ENCODE measurements at regions not wholly inside any gene's neighbourhood (a gene's known extent, or its start where the extent isn't known, plus 50 kb on each side); places are given as distances from the start of the nearest gene placed in this dataset.

DNA sequence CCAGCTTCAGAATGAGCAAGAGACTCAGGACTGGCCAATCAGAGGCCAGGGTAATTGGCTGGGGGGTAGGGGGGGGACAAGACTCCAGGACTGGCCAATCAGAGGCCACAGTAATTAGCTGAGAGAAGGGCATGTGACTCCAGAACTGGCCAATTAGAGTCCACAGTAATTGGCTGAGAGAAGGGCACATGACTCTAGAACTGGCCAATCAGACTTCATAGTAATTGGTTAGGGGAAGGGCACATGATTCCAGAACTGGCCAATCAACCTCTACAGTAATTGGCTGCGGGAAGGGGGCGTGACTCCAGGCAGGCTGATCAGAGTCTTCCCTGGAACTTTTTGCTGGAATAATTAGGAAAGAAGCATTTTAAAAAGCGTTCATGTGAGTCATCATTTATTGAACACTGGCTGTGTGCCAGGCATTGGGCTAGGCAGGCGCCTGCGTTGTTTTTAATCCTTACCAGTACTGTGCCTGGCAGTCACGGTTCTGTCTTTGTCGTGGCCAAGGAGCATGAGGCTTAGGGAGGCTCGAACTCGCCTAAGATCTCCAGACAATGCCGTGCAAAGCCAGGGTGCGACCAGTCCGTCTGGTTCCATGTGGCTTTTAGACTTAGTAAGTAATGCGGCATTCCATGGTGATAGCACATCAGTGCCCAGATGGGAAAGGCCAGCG, 508.1 kb downstream of the TBC1D22A start:
- no peak overlapping the region for H3K27ac ChIP-seq
- no peak overlapping the region for H3K4me3 ChIP-seq
- no peaks in the 10 kb centered on the region for H3K4me1 ChIP-seq
- H3K27me3 ChIP-seq, result no peaks in the 10 kb centered on the region
- no peak for DNase-seq (ENCODE audit: low spot score)
- H3K36me3 ChIP-seq, result no peaks in the 10 kb centered on the region
- H3K9me3 ChIP-seq, result peaks cover 0 to 6% of the 10 kb centered on the region in 2 donors
- TF ChIP-seq, protein P1, sequence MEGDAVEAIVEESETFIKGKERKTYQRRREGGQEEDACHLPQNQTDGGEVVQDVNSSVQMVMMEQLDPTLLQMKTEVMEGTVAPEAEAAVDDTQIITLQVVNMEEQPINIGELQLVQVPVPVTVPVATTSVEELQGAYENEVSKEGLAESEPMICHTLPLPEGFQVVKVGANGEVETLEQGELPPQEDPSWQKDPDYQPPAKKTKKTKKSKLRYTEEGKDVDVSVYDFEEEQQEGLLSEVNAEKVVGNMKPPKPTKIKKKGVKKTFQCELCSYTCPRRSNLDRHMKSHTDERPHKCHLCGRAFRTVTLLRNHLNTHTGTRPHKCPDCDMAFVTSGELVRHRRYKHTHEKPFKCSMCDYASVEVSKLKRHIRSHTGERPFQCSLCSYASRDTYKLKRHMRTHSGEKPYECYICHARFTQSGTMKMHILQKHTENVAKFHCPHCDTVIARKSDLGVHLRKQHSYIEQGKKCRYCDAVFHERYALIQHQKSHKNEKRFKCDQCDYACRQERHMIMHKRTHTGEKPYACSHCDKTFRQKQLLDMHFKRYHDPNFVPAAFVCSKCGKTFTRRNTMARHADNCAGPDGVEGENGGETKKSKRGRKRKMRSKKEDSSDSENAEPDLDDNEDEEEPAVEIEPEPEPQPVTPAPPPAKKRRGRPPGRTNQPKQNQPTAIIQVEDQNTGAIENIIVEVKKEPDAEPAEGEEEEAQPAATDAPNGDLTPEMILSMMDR (IDR thresholded peaks at IDR 0.05), result no peak

DNA sequence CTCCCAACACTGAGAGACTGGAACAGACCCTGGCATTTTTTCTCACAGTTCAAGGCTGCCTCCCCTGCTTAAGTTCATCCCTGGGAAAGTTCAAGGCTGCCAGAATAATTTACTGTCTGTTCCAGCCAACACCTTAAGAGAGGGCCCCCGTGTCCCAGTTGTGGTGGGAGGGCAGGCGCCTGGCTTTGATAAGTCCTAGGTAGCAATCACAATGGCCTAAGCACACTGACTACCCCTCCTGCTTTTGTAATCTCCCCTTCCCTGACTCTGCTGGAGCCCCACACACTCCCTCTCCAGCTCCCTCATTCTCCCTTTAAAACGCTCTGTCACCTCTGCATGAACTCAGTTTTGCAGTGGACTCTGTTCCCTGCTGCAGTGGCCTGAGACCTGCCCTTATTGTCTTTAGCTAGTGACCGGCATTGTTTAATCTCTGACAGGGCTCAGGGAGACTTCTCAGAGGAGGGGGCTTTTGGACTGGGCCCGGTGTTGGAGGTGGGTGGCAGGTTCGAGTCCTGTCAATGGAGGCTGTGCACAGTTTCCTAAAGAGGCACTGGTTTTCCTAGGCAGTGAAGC, 507.2 kb downstream of the TBC1D22A start:
- peaks cover 0 to 6% of the 10 kb centered on the region in 2 donors for H3K9me3 ChIP-seq
- H3K4me3 ChIP-seq, result no peak overlapping the region
- TF ChIP-seq, protein P1 (IDR thresholded peaks at IDR 0.05), result no peak
- no peaks in the 10 kb centered on the region for H3K4me1 ChIP-seq
- H3K27ac ChIP-seq, result no peak overlapping the region
- no peaks in the 10 kb centered on the region for H3K27me3 ChIP-seq
- H3K36me3 ChIP-seq, result no peaks in the 10 kb centered on the region
- no peak for DNase-seq (ENCODE audit: low spot score)

- no peak overlapping the region for H3K4me3 ChIP-seq
- H3K4me1 ChIP-seq, result no peaks in the 10 kb centered on the region
- no peak for DNase-seq (ENCODE audit: low spot score)
- TF ChIP-seq, protein P1 (IDR thresholded peaks at IDR 0.05), result no peak
- H3K27me3 ChIP-seq, result no peaks in the 10 kb centered on the region
- no peak overlapping the region for H3K27ac ChIP-seq
- peaks cover 0 to 6% of the 10 kb centered on the region in 2 donors for H3K9me3 ChIP-seq
- H3K36me3 ChIP-seq, result no peaks in the 10 kb centered on the region
Observed at GRCh38 chr22:47267513-47268282, 505.2 kb downstream of the TBC1D22A start.

DNA sequence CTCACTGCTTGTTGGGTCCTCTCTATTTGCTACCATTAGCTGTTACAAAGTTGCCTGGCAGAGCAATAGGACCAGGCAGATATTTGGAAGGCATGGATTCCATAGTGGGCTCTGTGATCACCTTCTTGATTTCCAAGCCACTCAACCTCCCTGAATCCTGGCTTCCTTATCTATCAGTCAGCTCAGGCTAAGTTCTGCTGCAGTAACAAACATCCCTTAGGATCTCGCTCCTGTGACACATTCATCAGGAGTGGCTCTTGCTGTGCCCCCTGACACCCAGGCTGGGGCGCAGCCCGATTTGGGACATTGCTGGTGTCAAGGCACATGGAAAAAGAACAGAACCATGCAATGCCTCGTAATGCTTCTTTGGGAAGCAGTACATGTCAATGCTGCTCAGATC, 503.9 kb downstream of the TBC1D22A start:
- Histone ChIP-seq H3K4me3 (no peak overlapping the region), H3K9me3 (peaks cover 0 to 6% of the 10 kb centered on the region in 2 donors), H3K4me1 (no peaks in the 10 kb centered on the region), H3K27me3 (no peaks in the 10 kb centered on the region), H3K27ac (no peak overlapping the region), H3K36me3 (no peaks in the 10 kb centered on the region)
- DNase-seq (ENCODE audit: low spot score), result no peak
- TF ChIP-seq, protein P1 (IDR thresholded peaks at IDR 0.05), result no peak

DNA sequence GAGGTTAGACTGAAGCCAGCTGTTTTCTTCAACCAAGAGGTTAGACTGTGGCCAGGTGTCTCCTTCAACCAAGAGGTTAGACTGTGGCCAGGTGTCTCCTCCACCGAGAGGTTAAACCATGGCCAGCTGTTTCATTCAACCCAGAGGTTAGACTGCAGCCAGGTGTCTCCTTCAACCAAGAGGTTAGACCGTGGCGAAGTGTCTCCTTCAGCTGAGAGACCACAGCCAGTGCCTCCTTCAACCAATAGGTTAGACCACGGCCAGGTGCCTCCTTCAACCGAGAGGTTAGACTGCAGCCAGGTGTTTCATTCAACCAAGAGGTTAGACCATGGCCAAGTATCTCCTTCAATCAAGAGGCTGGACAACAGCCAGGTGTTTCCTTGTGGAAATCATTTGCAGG, 498.1 kb downstream of the TBC1D22A start:
- Histone ChIP-seq H3K4me3 (no peak overlapping the region), H3K4me1 (no peaks in the 10 kb centered on the region), H3K27ac (no peak overlapping the region), H3K9me3 (no peaks in the 10 kb centered on the region), H3K36me3 (no peaks in the 10 kb centered on the region), H3K27me3 (no peaks in the 10 kb centered on the region)
- TF ChIP-seq, protein P1 (IDR thresholded peaks at IDR 0.05), result no peak
- DNase-seq (ENCODE audit: low spot score), result no peak

All from right atrium auricular region (tissue), 2 donors.